HG03469 (cell line): ENCODE measurements at regions not wholly inside any gene's neighbourhood (a gene's known extent, or its start where the extent isn't known, plus 50 kb on each side); places are given as distances from the start of the nearest gene placed in this dataset.
"Not testable (repeated sequence)": the region's sequence is repeated elsewhere in the genome, so short reads cannot be mapped to it uniquely, and the experiment has no call there.

Experiments used
- ATAC-seq: cut with Tn5 transposase; IDR thresholded peaks from one replicate; pipeline ENCODE4 v1.9.1; 2021; ENCODE audit warnings: mild to moderate bottlenecking, moderate library complexity, moderate number of reproducible peaks; ENCODE audit not compliant: unreplicated experiment

DNA sequence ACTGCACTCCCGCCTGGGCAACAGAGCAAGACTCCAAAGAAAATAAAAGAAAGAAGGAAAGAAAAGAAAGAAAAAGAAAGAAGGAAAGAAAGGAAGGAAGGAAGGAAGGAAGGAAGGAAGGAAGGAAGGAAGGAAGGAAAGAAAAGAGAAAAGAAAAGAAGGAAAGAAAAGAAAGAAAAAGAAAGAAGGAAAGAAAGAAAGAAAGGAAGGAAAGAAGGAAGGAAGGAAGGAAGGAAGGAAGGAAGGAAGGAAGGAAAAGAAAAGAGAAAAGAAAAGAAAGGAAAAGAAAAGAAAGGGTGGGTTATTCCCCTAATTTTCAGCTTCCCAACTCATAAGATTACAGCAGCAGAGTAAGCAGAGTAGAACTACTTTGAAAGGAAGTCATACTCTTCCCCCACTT, 64.4 kb downstream of the TMEM200C start:
- ATAC-seq, result not testable (repeated sequence)

DNA sequence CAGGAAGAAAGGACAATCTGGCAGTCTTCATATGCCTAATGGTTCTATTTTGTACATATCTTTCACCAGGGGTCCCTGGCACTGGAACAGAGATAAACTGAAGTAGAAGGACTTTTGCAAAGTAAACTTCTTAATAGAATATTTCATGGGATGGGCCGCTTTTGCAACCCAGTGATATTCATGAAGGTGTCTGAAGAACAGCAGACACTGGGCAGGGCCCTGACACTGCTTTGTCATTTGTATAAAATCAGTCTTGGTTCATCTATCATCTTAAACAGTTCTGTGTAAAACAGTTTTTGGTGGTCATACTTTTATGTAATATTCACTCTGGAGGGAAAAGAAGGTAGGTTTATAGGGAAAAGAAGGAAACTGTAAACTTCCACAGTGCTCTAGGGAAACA, 66.4 kb downstream of the TMEM200C start:
- no peak for ATAC-seq

DNA sequence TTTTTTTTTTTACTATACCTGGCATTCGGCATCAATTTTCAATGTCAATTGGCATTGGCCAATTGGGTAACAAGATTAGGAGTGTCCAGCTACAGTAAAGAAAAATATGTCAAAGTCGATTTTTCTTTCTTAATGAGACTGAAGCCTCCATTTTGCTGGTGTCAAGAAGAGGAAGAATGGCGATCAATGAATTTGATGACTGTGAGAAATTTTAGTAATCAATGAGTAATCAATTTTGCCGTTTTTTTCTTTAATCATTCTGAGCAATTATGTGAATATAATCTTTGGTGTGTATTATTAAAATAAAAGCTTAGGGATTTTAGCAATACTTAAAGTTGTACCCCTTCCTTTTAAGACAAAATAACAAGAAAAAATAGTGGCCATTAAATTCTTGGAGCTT, 69.7 kb downstream of the TMEM200C start:
- ATAC-seq, result no peak

DNA sequence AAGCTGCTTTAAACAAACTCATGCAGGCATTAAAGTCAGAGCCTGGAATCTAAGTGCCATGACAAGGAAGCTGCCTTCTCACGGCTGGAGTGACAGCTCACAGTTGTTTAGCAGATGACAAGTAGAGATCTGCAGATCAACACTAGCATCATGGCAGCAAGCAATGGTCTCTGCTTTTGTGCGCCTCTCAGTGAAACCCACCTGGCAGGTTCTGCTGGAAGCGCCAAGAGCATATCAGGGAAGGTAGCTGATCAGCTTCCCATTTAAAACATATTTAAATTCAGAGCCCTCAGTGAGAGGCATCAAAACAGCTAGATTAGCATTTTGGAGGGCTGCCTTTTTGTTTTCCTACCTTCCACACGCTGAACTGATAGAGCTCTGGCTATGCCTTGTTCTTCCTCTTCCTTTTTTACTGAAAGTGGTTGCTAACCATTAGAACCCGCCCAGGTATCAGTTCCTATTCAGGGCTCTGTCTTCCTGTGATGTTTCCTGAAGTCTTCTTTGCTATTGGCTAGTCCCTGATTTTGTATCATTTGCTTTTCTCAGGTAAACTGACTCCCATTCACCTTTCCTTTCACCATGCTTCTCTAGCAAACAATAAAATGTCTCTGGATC, 70.8 kb downstream of the TMEM200C start:
- no peak for ATAC-seq

DNA sequence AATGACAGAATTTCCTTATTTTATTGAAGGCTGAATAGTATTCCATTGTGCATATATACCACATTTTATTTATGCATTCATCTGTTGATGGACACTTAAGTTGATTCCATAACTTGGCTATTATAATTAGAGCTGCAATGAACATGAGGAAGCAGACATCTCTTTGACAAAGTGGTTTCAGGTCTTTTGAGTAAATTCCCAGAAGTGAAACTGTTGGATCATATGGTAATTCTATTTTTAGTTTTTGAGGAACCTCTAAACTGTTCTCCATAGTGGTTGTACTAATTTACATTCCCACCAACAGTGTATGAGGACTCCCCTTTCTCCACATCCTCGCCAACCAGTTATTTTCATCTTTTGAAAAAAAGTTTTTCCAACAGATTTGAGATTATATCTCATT, 77.5 kb downstream of the TMEM200C start:
- ATAC-seq, result no peak

DNA sequence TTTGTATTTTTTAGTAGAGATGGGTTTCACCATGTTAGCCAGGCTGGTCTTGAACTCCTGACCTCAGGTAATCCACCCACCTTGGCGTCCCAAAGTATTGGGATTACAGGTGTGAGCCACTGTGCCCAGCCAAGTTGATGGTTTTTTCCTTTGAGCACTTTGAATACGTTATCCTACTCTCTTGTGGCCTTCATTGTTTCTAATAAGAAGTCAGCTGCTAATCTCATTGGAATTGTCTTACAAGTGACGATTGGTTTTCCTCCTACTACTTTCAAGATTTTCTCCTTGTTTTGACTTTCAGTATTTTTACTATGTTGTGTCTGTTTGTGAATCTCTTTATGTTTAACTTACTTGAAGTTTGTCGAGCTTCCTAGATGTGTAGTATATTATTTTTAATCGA, 88.5 kb downstream of the TMEM200C start:
- ATAC-seq, result no peak

DNA sequence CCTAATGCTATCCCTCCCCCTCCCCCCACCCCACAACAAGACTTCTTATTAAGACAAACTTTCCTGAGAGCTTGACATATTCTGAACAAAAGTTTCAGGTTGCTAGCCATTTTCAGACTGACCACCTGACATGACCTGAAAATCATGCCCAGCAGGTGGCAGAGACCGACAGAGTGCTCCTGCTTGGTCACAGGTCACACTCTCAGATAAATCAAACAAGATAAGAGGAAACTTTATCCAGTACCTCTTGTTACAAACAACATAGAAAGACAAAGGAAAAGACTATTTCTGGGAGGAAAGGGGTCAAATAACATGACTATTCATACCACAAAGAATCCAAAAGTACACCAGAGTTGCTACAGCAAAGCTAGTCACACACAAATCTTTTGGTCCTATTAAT, 107.4 kb downstream of the TMEM200C start:
- no peak for ATAC-seq

DNA sequence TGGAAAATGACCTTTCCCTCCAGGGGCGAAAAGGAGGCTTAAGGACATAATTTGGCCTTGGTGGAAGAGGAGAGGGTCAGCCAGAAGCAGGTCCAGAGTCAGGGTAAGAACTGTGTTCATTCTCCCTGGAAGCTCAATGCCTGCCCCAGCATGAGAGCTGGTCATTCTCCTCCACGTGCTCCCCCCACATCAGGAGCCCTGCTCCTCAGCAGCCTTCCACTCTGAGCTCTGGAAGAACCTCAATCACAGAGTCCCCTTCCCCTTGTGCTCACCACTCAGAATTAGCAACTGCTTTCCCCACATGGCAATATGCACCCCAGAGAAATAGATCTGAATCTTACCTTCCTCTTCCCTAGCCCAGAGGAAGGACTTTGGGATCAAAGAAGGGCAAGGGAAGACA, 115.4 kb downstream of the TMEM200C start:
- no peak for ATAC-seq

DNA sequence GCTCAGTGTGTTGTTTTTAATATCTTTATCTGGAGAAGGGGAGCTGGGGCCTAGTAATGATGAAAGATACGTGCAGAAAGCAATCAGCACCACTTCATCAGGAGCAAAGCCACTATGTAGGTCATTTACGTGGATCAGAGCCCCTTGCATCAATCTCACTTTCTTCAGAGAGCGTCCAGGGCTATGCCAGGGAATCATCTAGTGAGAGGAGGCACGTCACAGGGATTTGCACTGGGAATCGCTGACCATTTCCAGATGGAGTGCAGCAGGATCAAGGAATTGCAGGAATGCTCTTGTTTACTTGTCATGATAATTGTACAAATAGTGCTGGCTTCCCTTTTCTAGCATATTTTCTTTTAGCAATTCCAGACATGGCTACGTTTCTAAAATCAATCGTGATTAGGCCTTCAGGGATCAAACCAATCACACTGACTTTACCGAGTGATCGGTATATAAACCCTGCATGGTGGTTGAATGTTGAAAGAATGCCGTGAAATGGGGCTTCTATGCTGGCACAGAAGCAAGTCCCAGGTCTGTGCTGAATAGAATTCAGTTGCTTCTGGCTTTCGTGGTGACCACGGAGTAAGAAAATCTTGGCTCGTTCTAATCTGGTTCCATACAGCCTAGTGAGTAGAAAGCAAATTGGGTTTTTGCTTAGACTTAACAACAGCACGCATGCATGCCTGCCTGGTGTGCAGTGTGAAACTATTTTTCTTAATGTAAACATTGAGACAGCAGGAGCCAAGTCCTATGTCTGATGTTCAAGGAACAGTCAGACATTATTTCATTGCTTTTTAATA, 122.8 kb downstream of the TMEM200C start:
- ATAC-seq, result no peak

DNA sequence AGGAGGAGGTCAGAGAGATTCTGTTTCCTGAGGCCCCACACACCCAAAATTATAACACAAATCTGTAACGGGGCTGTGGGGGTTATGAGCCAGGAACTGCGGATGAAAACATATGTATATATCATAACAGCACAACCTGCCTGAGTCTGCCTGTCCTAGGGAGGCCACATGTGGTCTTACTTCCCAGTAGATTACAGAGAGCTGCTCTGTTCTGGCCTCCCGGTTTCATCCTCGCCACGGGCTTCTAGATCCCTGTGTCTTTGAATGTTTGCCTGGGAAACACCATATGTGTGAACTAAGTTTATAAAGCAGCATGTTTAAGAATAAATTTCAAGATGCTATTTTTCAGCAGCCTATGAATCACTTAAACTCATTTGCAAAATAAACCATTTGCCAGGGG, 124.0 kb downstream of the TMEM200C start:
- no peak for ATAC-seq

DNA sequence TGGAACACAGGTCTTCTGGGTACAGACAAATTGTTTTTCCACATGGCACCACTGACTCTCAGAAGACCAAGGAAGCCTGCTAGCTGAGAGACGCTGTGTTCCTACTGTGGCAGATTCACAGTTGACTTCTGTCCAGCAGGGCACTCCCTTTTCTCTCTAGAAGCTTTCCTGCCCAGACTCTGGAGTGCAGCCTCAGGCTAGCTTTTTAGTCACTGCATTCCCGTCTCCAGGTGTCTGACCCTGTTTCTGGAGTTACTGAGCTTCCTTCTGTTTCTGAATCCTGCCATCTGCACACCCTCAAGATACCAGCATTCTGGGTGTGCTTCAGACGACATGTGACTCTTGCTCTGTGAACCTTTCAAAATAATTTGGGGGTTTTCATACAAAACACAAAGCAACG, 125.1 kb downstream of the TMEM200C start:
- ATAC-seq, result no peak

DNA sequence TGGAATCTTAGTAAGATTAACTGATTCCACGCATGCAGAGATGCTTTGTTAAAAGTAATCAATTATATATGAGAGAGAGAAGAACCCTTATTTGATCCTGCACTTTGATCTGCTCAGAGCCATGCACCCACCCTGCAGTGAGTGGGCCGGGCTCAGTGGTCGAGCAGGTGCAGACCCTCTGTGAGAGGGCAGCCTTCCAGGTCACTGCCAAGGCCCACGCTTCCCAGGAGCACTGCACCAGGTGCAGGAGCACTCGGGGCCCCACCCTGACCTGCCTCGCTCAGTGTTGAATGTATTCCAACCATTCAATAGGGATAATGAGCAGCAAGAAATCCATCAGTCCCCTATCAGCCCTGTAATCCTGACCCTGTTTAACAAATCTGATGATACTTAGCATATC, 126.9 kb downstream of the TMEM200C start:
- ATAC-seq, result no peak

DNA sequence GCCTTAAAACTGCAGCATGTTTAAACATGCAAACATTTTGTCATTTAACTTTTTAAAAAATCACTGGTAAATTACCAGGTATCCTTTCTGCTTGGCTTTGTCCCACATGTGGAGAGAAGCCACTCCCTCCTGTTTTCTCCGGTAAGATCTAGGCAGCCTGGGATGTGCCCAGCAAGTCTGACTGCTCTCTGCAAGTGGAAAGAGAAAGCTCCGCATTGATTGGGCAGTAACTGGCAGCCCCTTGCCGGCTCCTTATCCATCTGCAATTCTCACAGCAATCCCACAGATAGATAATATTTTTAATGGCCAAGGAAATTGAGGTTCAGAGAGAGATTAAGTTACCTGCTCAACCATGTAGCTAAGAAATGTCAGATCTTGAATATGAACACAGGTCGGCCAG, 136.1 kb downstream of the TMEM200C start:
- no peak for ATAC-seq

DNA sequence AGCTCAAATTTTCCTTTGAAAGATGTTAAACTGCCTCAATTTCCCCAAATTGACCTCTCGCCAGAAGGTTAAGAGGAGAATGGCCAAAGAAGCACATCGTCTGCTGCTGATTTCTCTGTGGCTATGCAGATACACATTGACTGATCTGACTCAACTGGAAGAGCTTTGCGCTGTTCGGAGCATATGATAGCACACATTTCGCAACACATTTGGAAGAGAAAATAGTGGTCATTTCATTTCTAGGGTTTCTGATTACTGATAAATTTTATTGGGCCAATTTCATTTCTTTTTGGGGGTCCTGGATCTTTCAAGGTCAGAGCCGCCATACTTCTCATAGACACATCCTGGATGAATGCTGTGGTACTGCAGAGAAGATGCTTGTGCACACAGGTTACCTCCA, 138.5 kb downstream of the TMEM200C start:
- ATAC-seq, result no peak

DNA sequence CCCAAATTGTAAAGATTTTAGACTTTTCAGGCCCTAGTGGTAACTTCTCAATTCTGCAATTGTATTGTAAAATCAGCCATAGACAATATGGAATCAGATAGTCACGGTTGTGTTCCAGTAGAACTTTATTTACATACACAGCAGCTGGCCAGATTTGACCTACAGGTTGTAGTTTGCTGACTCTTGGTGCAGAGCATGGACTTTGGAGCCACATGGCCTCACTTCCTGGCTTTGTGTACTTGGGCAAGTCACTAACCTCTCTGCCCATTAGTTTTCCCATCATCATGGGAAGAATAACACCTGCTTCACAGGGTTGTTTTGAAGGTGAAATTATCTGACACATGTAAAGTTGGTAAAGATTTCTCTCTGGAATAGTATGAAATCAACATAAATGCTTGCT, 147.6 kb downstream of the TMEM200C start:
- ATAC-seq, result no peak

DNA sequence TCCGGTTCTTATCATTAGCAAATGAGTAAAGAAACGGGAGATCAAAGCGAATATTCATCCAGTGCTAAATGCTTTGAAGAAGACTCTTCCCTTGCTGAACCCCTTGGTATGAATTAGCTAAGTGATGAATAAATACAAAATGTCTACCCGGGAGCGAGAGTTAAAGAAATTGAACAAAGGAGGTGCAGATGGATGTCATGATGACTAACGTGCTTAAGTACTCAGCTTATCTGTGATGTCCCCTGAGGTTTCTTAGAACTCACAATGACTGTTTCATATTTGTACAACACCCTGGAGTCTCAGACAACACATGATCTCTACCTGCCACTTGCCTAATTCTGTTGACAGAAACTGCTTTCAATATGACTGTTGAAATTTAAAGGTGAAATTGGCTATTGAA, 148.5 kb downstream of the TMEM200C start:
- ATAC-seq, result peak; percentile 56

DNA sequence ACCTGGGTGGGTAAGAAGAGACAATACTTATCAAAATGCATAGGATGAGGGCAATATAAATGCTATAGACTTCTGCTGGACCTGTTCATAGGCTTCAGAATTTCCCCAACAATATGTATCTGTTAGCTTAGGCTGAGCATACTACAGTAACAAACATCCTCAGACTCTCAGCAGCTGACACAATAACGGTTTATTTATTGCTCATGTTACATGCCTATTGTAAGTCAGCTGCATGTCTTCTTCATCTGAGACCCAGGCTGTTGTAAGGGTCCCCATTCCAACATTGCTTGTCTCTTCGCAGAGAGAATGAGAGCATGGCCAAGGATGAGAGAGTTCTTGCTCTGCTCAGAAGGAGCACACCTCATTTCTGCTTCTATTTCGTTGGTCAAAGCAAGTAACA, 150.7 kb downstream of the TMEM200C start:
- no peak for ATAC-seq

DNA sequence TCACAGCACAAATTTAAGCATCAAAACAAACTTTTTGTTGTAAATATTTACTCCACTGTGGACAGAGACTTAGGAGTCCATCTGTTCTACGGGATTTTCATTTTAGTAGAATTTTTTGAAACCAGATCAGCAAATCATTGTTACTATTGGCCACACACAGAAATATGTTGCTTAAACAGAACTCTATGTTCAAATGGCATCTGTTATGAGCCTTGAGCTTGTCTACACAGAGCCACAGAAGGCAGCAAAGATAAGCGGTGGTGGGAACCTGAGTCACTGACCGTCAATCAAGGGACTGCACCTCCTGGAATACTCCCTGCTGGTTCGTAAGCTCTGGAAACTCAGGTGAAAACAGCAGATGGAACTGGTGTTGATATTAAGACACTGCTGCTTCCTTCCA, 156.8 kb downstream of the TMEM200C start:
- ATAC-seq, result no peak

DNA sequence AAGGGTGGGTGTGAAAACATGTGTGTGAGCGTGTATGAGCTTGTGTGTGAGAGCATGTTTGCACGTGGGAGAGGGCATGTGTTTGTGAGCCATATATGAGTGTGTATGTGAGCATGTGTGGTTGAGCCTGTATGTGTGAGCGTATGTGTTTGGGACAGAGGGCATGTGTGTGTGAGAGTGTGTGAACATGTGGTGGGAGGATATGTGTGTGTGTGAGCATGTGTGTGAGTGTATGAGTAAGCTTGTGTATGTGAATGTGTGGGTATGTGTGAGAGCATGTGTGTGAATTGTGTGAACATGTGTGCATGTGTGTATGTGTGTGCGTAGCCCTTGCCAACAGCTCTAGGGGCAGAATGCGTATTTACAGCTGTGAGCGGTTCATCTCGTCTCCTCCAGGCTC, 163.0 kb downstream of the TMEM200C start:
- no peak for ATAC-seq

DNA sequence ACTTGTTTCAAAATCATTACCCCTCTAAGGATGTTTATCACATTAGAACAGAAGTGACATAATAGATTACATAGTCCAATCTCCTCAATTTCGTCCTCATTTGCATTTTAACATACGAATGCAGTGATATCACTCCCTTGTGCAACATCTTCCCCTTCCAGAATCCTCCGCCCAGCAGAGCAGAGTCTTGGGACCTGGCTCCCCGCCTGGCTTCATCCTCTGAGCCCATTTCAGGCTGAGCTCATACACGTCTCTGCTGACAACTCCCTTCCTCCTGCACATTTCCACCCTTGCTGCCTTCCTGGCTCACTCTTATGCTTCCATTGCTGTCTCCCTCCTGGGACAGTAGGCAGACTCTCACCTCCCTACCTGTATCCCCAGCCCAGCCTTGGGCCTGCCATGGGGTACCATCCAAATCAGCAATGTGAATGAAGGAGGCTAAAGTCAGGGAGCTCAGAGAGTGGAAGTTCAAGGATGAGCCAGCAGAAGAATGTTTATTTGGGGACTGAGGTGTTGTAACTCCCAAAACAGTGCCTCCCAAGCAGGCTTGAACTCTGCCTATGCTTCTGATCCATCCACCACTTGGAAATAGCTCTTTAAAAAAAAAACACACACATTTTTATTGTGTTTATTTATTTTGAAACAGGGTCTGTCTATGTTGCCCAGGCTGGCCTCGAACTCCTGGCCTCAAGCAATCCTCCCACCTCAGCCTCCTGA, 165.2 kb downstream of the TMEM200C start:
- no peak for ATAC-seq

DNA sequence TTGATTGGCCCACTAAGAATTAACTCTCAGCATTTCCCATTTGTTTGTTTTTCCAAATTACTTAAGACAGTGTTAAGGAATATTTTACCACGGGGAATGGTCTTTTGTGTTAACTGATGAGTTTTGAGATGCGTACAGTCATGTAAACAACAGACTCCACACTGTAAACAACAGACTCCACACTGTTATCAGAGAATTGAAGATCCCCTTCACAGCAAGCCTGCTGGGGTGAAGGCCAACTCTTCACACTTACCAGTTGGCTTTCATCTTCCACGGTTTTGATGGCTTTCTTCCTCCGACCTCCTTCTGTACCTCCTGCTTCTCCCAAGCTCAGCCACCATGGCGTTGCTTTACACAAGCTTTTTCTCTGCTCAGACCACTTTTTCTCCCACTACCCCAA, 166.8 kb downstream of the TMEM200C start:
- no peak for ATAC-seq

DNA sequence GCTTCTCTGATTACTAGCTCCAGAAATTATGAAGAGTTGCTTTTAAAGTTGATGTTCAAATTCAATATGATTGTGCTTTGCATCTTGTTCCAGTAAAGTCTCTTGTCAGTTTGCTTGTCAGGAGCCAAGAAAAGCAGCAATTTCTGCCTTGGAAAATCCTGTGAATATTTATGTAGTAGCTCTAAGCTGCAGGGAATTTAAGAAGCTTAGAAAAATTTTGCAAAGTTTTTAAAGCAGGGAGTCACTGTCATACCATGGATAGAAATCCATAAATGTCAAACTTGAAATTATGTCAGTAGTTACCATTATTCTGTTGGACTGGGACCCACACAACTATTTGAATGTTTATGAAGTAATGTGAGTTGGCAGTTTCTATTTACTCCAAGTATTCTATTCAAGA, 169.3 kb downstream of the TMEM200C start:
- ATAC-seq, result no peak
